GM12878 (cell line): ENCODE measurements at regions not wholly inside any gene's neighbourhood (a gene's known extent, or its start where the extent isn't known, plus 50 kb on each side); places are given as distances from the start of the nearest gene placed in this dataset.

Experiments
- CTCF ChIP-seq, 3 experiments: IDR thresholded peaks in 2 of 3; conservative IDR thresholded peaks in 1 of 3; 2 replicates each; pipeline ENCODE4 v1.5.1; 2011; ENCODE audit warnings: low read depth in 3 of 3, low read length in 3 of 3, mild to moderate bottlenecking in 3 of 3, control low read depth in 2 of 3, moderate library complexity in 2 of 3, inconsistent platforms in 1 of 3, mixed read lengths in 1 of 3; ENCODE audit not compliant: control insufficient read depth in 2 of 3, insufficient read depth in 1 of 3; ENCODE audit errors: extremely low read depth in 1 of 3
- ELK1 ChIP-seq: IDR thresholded peaks from 2 replicates; pipeline ENCODE4 v1.6.1; 2012; ENCODE audit warnings: low read depth, low read length, improper control_type of control experiment
- EZH2 ChIP-seq: IDR thresholded peaks from 2 replicates; pipeline ENCODE4 v1.6.1; 2012; ENCODE audit warnings: low read depth, mild to moderate bottlenecking, control low read depth, inconsistent platforms, low read length, borderline replicate concordance; ENCODE audit not compliant: control insufficient read depth
- FOXM1 ChIP-seq: IDR thresholded peaks from 2 replicates; pipeline ENCODE4 v1.6.1; 2012; ENCODE audit warnings: low read depth, mild to moderate bottlenecking, inconsistent platforms, low read length, moderate library complexity
- MAX ChIP-seq: IDR thresholded peaks from 2 replicates; pipeline ENCODE4 v1.6.1; 2012; ENCODE audit warnings: low read depth, low read length, improper control_type of control experiment
- MXI1 ChIP-seq: fragments of 150-350 bp; IDR thresholded peaks from 2 replicates; pipeline ENCODE4 v1.6.1; 2011; ENCODE audit warnings: low read depth, mild to moderate bottlenecking, inconsistent platforms, low read length, improper control_type of control experiment
- NFIC ChIP-seq: IDR thresholded peaks from 2 replicates; pipeline ENCODE4 v1.6.1; 2012; ENCODE audit warnings: low read depth, mild to moderate bottlenecking, inconsistent platforms, low read length, moderate library complexity
- RAD21 ChIP-seq: IDR thresholded peaks from 2 replicates; pipeline ENCODE4 v1.6.1; 2011; ENCODE audit warnings: mild to moderate bottlenecking, low read depth, low read length, moderate library complexity; ENCODE audit not compliant: insufficient read depth
- RCOR1 ChIP-seq: conservative IDR thresholded peaks from 2 replicates; pipeline ENCODE4 v1.6.1; 2012; ENCODE audit warnings: low read depth, low read length, improper control_type of control experiment
- YBX1 ChIP-seq: fragments of 450-650 bp; IDR thresholded peaks from 2 replicates; pipeline ENCODE4 v1.6.1; 2016; ENCODE audit warnings: antibody characterized with exemption

GRCh38 chr3:182516597-182517336 lies 276.5 kb upstream of the ATP11B start:
- TF ChIP-seq ELK1 = no peak
- TF ChIP-seq NFIC = 0 out of 2 replicates have a peak, but pooled peaks have one; percentile 31
- no peak for TF ChIP-seq EZH2
- no peak for TF ChIP-seq RAD21
- TF ChIP-seq RCOR1 = no peak
- TF ChIP-seq MAX = no peak
- no peak for TF ChIP-seq CTCF (IDR thresholded peaks at IDR 0.05 in 2 of 3, conservative IDR thresholded peaks at IDR 0.05 in 1 of 3; ENCODE audit: control insufficient read depth in 2 of 3, extremely low read depth in 1 of 3, insufficient read depth in 1 of 3, low read depth in 3 of 3, low read length in 3 of 3)
- TF ChIP-seq FOXM1 = no peak
- no peak for TF ChIP-seq YBX1
- TF ChIP-seq MXI1 = no peak
